Adipocyte (in vitro differentiated cells): ENCODE measurements at regions not wholly inside any gene's neighbourhood (a gene's known extent, or its start where the extent isn't known, plus 50 kb on each side); places are given as distances from the start of the nearest gene placed in this dataset.
"Not testable (repeated sequence)": the region's sequence is repeated elsewhere in the genome, so short reads cannot be mapped to it uniquely, and the experiment has no call there.

ENCODE experiments used
- DNase-seq: peaks from one replicate; pipeline ENCODE4 v3.0.0-alpha.2; 2015; ENCODE audit warnings: low read depth
- H3K27me3 ChIP-seq: replicated peaks from 2 replicates; pipeline ENCODE4 v1.7.0; 2013; ENCODE audit warnings: mild to moderate bottlenecking, low read length, moderate library complexity; ENCODE audit not compliant: control insufficient read depth, insufficient read depth
- H3K36me3 ChIP-seq: 2 replicates; pipeline ENCODE4 v1.7.0; 2013; ENCODE audit warnings: low read length, mild to moderate bottlenecking, moderate library complexity; ENCODE audit not compliant: control insufficient read depth, insufficient read depth, severe bottlenecking
- H3K4me1 ChIP-seq: 2 replicates; pipeline ENCODE4 v1.7.0; 2013; ENCODE audit warnings: mild to moderate bottlenecking, low read length, moderate library complexity; ENCODE audit not compliant: control insufficient read depth, insufficient read depth
- H3K4me3 ChIP-seq: 2 replicates; pipeline ENCODE4 v1.7.0; 2013; ENCODE audit warnings: mild to moderate bottlenecking, low read length, moderate library complexity
- H3K9ac ChIP-seq: 2 replicates; pipeline ENCODE4 v1.7.0; 2013; ENCODE audit warnings: mild to moderate bottlenecking, low read length, moderate library complexity
- H3K9me3 ChIP-seq: 2 replicates; pipeline ENCODE4 v1.7.0; 2013; ENCODE audit warnings: mild to moderate bottlenecking, low read length, moderate library complexity; ENCODE audit not compliant: control insufficient read depth

DNA sequence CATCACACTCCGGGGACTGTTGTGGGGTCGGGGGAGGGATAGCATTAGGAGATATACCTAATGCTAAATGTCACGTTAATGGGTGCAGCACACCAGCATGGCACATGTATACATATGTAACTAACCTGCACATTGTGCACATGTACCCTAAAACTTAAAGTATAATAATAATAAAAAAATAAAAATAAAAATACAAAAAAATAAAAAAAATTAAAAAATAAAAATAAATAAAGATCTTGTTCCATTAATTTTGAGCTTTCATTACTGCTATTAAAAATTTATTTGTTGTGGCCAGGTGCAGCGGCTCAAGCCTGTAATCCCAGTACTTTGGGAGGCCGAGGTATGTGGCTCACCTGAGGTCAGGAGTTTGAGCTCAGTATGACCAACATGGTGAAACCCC, 201.8 kb upstream of the TRPC4 start:
- H3K9ac ChIP-seq, H3K9me3 ChIP-seq, DNase-seq, H3K4me3 ChIP-seq, H3K4me1 ChIP-seq, H3K27me3 ChIP-seq, H3K36me3 ChIP-seq: not testable (repeated sequence)

DNA sequence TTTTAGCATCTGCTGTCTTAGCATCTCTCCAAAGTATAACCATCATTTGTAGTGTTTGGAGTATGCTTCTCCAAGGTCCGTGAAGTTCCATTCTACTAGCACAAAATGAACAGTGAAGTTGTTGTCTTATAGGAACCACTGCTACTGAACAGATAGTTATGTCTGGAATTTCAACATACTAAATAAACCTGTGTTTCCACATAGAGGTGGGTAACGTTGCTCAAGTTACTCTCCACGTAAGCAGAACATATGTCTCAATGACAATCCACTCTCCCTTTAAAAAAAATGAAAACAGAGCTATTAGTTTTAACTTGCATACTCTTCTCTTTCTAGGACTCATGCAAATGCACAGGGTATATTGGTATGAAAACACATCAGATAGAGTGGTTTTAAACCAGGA, 184.3 kb upstream of the TRPC4 start:
- no peak overlapping the region for H3K4me3 ChIP-seq
- H3K9ac ChIP-seq: no peak overlapping the region
- DNase-seq: no peak
- no peaks in the 10 kb centered on the region for H3K9me3 ChIP-seq
- H3K4me1 ChIP-seq: no peaks in the 10 kb centered on the region
- H3K36me3 ChIP-seq: no peaks in the 10 kb centered on the region
- H3K27me3 ChIP-seq: no peaks in the 10 kb centered on the region

DNA sequence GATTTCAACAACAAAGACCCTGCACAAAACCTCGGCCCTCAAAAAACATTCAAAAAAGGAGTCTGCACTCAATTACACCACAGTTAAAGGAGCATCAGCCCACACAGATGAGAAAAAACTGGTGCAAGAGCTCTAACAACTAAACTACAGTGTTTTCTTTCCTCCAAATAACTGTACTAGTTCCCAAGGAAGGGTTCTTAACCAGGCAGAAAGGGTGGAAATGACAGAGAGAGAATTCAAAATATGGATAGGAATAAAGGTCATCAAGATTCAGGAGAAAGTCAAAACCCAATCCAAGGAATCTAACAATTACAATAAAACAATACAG, 176.4 kb upstream of the TRPC4 start:
- no peak for DNase-seq
- H3K4me1 ChIP-seq: no peaks in the 10 kb centered on the region
- no peak overlapping the region for H3K4me3 ChIP-seq
- no peaks in the 10 kb centered on the region for H3K36me3 ChIP-seq
- H3K9me3 ChIP-seq: no peaks in the 10 kb centered on the region
- H3K27me3 ChIP-seq: no peaks in the 10 kb centered on the region
- no peak overlapping the region for H3K9ac ChIP-seq

DNA sequence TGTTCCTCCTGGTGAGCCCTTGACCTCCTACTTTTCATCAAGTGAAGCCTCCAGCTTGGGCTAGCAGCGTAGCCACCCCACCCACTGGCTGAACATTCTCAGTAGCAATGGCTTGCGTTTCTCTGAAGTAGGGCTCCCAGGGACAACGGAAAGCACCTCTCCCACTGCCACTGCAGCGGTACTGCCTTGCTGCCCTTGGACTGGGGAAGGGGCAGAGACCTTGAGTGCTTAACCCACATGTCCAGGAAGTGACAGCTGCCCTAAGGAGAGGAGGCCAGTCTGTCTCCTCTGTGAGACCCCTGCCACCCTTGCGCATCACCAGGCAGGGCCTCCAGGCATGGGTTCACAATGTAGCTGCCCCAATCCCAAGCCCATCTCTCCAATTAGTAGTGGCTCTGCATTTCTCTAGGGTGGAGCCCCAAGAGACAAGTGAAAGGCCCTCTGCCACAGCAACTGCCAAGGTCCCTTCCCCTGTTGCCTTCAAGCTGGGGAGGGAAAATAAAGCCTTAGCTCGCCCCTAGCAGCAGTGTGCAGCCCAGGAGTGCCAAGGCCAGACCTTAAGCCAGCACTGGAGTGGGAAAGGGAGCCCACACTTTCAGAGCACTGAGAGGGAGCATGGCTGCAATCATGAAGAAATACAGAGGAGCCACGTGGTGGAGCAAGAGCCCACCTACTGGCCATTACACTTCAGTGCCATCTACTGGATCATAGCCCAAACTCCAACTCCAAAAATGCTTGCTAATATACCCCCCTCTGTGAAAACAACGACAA, 175.9 kb upstream of the TRPC4 start:
- Histone ChIP-seq H3K4me1 (no peaks in the 10 kb centered on the region), H3K9ac (no peak overlapping the region), H3K9me3 (no peaks in the 10 kb centered on the region), H3K27me3 (no peaks in the 10 kb centered on the region), H3K36me3 (no peaks in the 10 kb centered on the region), H3K4me3 (no peak overlapping the region)
- DNase-seq: peak; percentile 17

DNA sequence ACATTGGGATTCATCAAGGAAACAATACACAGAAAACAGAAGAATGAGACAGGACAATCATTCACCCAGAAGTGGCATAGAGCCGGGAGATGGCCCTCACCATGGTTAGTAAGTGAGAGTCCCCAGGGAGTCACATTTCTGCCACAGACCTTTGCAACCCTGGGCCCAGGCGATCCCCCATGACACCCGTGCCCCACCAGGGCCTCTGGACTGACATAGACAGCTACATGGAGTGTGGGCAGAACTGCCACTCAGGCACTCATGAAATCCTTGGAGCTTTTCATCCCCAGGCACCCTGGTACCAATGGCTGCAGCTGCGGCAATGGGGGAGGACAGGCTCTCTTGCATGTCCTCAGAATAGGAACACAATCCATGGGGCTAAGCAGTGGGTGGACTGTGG, 174.5 kb upstream of the TRPC4 start:
- H3K27me3 ChIP-seq: no peaks in the 10 kb centered on the region
- H3K9me3 ChIP-seq: no peaks in the 10 kb centered on the region
- no peak for DNase-seq
- H3K4me1 ChIP-seq: no peaks in the 10 kb centered on the region
- no peaks in the 10 kb centered on the region for H3K36me3 ChIP-seq
- no peak overlapping the region for H3K4me3 ChIP-seq
- no peak overlapping the region for H3K9ac ChIP-seq

DNA sequence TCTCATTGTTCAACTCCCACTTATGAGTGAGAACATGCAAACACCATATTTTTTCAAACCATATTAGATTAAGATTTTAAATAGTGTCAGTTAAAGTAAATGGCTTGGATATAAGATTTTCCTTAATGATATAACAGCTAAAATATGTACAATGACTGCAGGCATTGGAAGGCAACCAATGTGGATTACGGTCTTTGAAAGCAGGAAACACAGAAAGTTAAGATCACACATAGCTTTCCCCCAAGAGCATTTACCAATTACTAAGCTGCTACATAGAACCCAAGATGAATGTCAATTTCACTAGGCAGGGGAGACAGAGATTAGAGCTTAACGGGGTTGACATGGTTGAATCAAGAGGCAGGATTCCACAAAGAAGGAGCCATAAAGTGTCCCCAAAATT, 173.2 kb upstream of the TRPC4 start:
- Histone ChIP-seq H3K36me3 (no peaks in the 10 kb centered on the region), H3K4me3 (no peak overlapping the region), H3K4me1 (no peaks in the 10 kb centered on the region), H3K9ac (no peak overlapping the region), H3K27me3 (no peaks in the 10 kb centered on the region), H3K9me3 (no peaks in the 10 kb centered on the region)
- peak; percentile 67 for DNase-seq

DNA sequence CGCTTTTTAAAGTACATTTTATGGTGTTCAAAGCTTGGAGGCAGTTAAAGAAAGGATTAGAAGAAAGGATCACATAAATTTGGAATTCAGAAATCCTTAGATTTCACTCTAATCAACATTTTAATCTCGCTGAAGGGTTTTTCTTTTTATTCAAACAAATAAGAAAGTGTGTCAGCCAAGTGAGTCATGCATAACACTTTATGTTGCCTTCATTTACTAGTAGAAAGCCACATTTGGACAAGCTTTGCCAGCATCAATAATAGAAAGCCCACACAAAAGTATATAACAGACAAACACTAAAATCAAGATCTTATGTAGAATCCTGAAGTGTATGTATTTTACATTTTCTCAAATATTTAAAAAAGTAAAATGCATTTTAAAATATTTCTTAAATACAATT, 154.9 kb upstream of the TRPC4 start:
- DNase-seq: peak; percentile 38
- Histone ChIP-seq H3K4me3 (no peak overlapping the region), H3K27me3 (no peaks in the 10 kb centered on the region), H3K9ac (no peak overlapping the region), H3K9me3 (peaks cover 5% of the 10 kb centered on the region), H3K36me3 (no peaks in the 10 kb centered on the region), H3K4me1 (no peaks in the 10 kb centered on the region)

DNA sequence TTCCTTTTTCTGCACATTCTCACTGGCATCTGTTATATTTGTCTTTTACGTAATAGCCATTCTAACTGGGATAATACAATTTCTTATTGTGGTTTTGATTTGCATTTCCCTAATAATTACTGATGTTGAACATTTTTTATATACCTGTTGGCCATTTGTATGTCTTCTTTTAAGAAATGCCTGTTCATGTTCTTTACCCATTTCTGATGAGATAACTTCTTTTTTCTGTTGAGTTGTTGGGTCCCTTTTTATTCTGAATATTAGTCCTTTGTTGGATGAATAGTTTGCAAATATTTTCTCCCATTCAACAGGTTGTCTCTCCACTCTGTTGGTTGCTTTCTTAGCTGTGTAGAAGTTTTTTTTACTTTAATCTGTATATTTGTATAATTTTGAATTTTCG, 147.7 kb upstream of the TRPC4 start:
- H3K4me1 ChIP-seq: no peaks in the 10 kb centered on the region
- no peaks in the 10 kb centered on the region for H3K36me3 ChIP-seq
- peaks cover 18% of the 10 kb centered on the region for H3K9me3 ChIP-seq
- no peaks in the 10 kb centered on the region for H3K27me3 ChIP-seq
- DNase-seq: no peak
- no peak overlapping the region for H3K4me3 ChIP-seq
- H3K9ac ChIP-seq: no peak overlapping the region

DNA sequence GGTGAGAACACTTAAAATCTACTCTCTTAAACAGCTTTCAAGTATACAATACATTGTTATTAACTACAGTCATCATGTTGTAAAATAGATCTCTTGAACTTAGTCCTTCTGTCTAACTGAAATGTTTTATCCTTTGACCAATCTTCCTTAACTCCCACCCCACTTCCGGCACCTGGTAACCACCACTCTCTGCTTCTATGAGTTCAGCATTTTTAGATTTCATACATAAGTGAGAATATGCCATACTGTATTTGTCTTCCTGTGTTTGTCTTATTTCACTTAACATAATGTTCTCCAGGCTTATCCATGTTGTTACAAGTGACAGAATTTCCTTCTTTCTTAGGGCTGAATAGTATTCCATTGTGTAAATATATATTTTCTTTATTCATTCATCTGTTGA, 144.1 kb upstream of the TRPC4 start:
- Histone ChIP-seq H3K9me3 (peaks cover 13% of the 10 kb centered on the region), H3K27me3 (no peaks in the 10 kb centered on the region), H3K4me1 (no peaks in the 10 kb centered on the region), H3K9ac (no peak overlapping the region), H3K4me3 (no peak overlapping the region), H3K36me3 (no peaks in the 10 kb centered on the region)
- DNase-seq: no peak

DNA sequence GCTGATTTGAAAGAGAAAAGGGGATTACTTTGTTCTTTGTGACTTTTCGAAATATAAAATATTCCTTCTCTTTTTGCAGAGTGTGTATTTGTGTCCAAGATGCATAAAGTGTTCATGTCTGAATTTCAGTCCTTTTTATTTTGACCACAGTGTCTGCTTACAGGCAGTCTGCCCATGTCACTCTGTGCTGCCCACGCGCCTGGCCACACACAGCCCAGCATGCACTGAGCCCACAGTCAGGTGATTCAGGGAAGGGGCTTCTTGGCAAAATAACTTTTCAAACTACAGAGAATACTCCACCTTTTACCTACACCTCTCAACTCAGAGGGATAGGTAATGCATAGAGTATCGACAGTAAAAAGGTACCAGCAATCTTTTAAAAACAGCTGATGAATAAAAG, 142.5 kb upstream of the TRPC4 start:
- no peaks in the 10 kb centered on the region for H3K9me3 ChIP-seq
- no peak overlapping the region for H3K4me3 ChIP-seq
- H3K27me3 ChIP-seq: no peaks in the 10 kb centered on the region
- H3K4me1 ChIP-seq: no peaks in the 10 kb centered on the region
- no peak for DNase-seq
- no peaks in the 10 kb centered on the region for H3K36me3 ChIP-seq
- H3K9ac ChIP-seq: no peak overlapping the region

DNA sequence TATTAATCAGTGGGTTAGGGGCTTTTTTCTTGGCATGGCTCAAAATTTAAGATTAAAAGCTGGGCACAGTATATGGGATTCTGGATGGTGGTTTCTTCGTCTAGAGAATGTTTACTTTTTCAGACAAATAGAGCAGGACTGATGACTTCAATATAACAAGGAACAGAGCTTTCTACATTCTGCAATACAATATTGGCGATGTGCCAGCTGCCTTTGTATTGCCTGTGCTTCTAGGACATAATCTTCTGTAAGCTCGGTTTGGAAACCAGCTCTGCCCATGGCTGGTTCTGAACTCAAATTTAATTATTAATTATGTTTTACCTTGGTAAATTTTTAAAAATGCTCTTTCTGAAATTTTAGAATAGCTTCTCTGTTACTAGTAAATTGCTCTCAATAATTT, 139.1 kb upstream of the TRPC4 start:
- Histone ChIP-seq H3K4me1 (no peaks in the 10 kb centered on the region), H3K4me3 (no peak overlapping the region), H3K9ac (no peak overlapping the region), H3K9me3 (no peaks in the 10 kb centered on the region), H3K27me3 (no peaks in the 10 kb centered on the region), H3K36me3 (no peaks in the 10 kb centered on the region)
- DNase-seq: peak; percentile 50

DNA sequence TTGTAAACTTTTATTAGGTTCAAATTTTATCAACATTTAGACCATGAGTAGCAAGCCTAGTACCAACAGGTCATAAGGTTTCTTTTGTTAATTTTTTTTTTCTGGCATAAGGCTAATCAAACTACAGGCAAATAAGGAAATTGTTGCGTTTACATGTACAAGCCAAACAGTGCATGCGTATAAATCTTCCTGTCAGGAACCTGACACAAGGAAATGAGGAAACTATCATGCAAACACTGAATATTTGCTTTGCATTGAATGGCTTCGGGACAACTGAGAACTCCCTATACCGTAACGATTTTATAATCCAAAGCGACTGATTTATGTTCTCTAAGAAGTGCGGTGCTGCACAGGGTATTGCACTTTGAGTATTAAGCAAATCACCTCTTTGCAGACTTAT, 133.0 kb upstream of the TRPC4 start:
- Histone ChIP-seq H3K4me3 (no peak overlapping the region), H3K4me1 (no peaks in the 10 kb centered on the region), H3K27me3 (no peaks in the 10 kb centered on the region), H3K36me3 (no peaks in the 10 kb centered on the region), H3K9me3 (peaks cover 3% of the 10 kb centered on the region), H3K9ac (no peak overlapping the region)
- DNase-seq: no peak
